ENCODE measurements at regions not wholly inside any gene's neighbourhood (a gene's known extent, or its start where the extent isn't known, plus 50 kb on each side); places are given as distances from the start of the nearest gene placed in this dataset.

- peaks cover 26% of the 10 kb centered on the region for H3K9me3 Mint-ChIP-seq
- no peaks in the 10 kb centered on the region for H3K36me3 Mint-ChIP-seq
- peaks cover 31% of the 10 kb centered on the region for H3K27me3 Mint-ChIP-seq
- no peak overlapping the region for H3K4me3 Mint-ChIP-seq
- H3K4me1 Mint-ChIP-seq = no peaks in the 10 kb centered on the region
- no peak for ATAC-seq
- no peak overlapping the region for H3K27ac Mint-ChIP-seq
Observed at GRCh38 chr4:153852501-153852900, 63.6 kb upstream of the SFRP2 start.

- Mint-ChIP-seq H3K27me3 (peaks cover 24% of the 10 kb centered on the region), H3K9me3 (peaks cover 21% of the 10 kb centered on the region), H3K27ac (no peak overlapping the region), H3K4me3 (no peak overlapping the region), H3K36me3 (no peaks in the 10 kb centered on the region), H3K4me1 (no peaks in the 10 kb centered on the region)
- ATAC-seq = no peak
Observed at GRCh38 chr4:153850533-153851280, 61.8 kb upstream of the SFRP2 start.

GRCh38 chr4:153844144-153844543, 55.3 kb upstream of the SFRP2 start:
- peaks cover 6% of the 10 kb centered on the region for H3K9me3 Mint-ChIP-seq
- no peak overlapping the region for H3K27ac Mint-ChIP-seq
- H3K36me3 Mint-ChIP-seq = no peaks in the 10 kb centered on the region
- no peaks in the 10 kb centered on the region for H3K4me1 Mint-ChIP-seq
- no peak for ATAC-seq
- no peak overlapping the region for H3K4me3 Mint-ChIP-seq
- peaks cover 12% of the 10 kb centered on the region for H3K27me3 Mint-ChIP-seq

Measured in stimulated activated memory B cell treated with anti-CD40 and anti-IgM and Interleukin-4, amounts not matched to agents 10 μg/mL and 1 μg/mL and 100 μg/mL, for 72 hours (primary cell).